ENCODE measurements at regions not wholly inside any gene's neighbourhood (a gene's known extent, or its start where the extent isn't known, plus 50 kb on each side); places are given as distances from the start of the nearest gene placed in this dataset.

GRCh38 chr1:222996310-222996975 lies 146.6 kb downstream of the TLR5 start:
- DNase-seq (ENCODE audit: low read depth in 2 of 2): no peak

- no peak for DNase-seq (ENCODE audit: low read depth in 2 of 2)
These were observed 142.4 kb downstream of the TLR5 start for GRCh38 chr1:223000632-223001031.

GRCh38 chr1:223001653-223002634 lies 141.1 kb downstream of the TLR5 start:
- no peak for DNase-seq (ENCODE audit: low read depth in 2 of 2)

- DNase-seq (ENCODE audit: low read depth in 2 of 2): no peak
These were observed 139.5 kb downstream of the TLR5 start for GRCh38 chr1:223003549-223003948.

GRCh38 chr1:223006371-223006770 lies 136.7 kb downstream of the TLR5 start:
- no peak for DNase-seq (ENCODE audit: low read depth in 2 of 2)

- DNase-seq (ENCODE audit: low read depth in 2 of 2): no peak
These were observed 136.0 kb downstream of the TLR5 start for GRCh38 chr1:223006917-223007648.

- no peak for DNase-seq (ENCODE audit: low read depth in 2 of 2)
These were observed 135.1 kb downstream of the TLR5 start for GRCh38 chr1:223007935-223008334.

GRCh38 chr1:223008808-223009207 lies 134.2 kb downstream of the TLR5 start:
- DNase-seq (ENCODE audit: low read depth in 2 of 2): no peak

- DNase-seq (ENCODE audit: low read depth in 2 of 2): no peak
These were observed 133.6 kb downstream of the TLR5 start for GRCh38 chr1:223009406-223009805.

- no peak for DNase-seq (ENCODE audit: low read depth in 2 of 2)
These were observed 132.2 kb downstream of the TLR5 start for GRCh38 chr1:223010582-223011504.

GRCh38 chr1:223011505-223011856 lies 131.6 kb downstream of the TLR5 start:
- no peak for DNase-seq (ENCODE audit: low read depth in 2 of 2)

- no peak for DNase-seq (ENCODE audit: low read depth in 2 of 2)
These were observed 130.8 kb downstream of the TLR5 start for GRCh38 chr1:223012176-223012788.

GRCh38 chr1:223012938-223013337 lies 130.1 kb downstream of the TLR5 start:
- DNase-seq (ENCODE audit: low read depth in 2 of 2): no peak

GRCh38 chr1:223014142-223014873 lies 128.7 kb downstream of the TLR5 start:
- no peak for DNase-seq (ENCODE audit: low read depth in 2 of 2)

- no peak for DNase-seq (ENCODE audit: low read depth in 2 of 2)
These were observed 126.7 kb downstream of the TLR5 start for GRCh38 chr1:223016381-223016780.

- DNase-seq (ENCODE audit: low read depth in 2 of 2): no peak
These were observed 126.2 kb downstream of the TLR5 start for GRCh38 chr1:223016890-223017289.

GRCh38 chr1:223017291-223017690 lies 125.8 kb downstream of the TLR5 start:
- DNase-seq (ENCODE audit: low read depth in 2 of 2): no peak

GRCh38 chr1:223018534-223018933 lies 124.5 kb downstream of the TLR5 start:
- no peak for DNase-seq (ENCODE audit: low read depth in 2 of 2)

GRCh38 chr1:223019256-223019655 lies 123.8 kb downstream of the TLR5 start:
- DNase-seq (ENCODE audit: low read depth in 2 of 2): no peak

- DNase-seq (ENCODE audit: low read depth in 2 of 2): no peak
These were observed 122.3 kb downstream of the TLR5 start for GRCh38 chr1:223020770-223021169.
